Kidney (tissue), 13 donors: ENCODE measurements at regions not wholly inside any gene's neighbourhood (a gene's known extent, or its start where the extent isn't known, plus 50 kb on each side); places are given as distances from the start of the nearest gene placed in this dataset.

Experiments
- DNase-seq, 5 donors: peaks; one replicate each; pipeline ENCODE4 v3.0.0-alpha.2; 2013 to 2020
- FAIRE-seq: peaks from 2 replicates; lab custom pipeline; 2012; peaks lifted over from hg19 to GRCh38; lab: Jason Lieb, UNC
- H3K27ac ChIP-seq, 2 donors: one replicate each; pipeline ENCODE4 v1.7.0; 2013; ENCODE audit warnings: low read depth in 2 of 2, low read length in 2 of 2, inconsistent platforms in 1 of 2
- H3K27me3 ChIP-seq: one replicate; pipeline ENCODE4 v1.7.1; 2013; ENCODE audit warnings: low read length, inconsistent platforms; ENCODE audit not compliant: control insufficient read depth, insufficient read depth
- H3K36me3 ChIP-seq, 3 donors: one replicate each; pipeline versions ENCODE4 v1.7.0 to v1.7.1; 2013; ENCODE audit warnings: low read length in 3 of 3, control low read depth in 1 of 3, inconsistent platforms in 1 of 3; ENCODE audit not compliant: insufficient read depth in 3 of 3, control insufficient read depth in 2 of 3
- H3K4me1 ChIP-seq, 3 donors: one replicate each; pipeline versions ENCODE4 v1.7.0 to v1.7.1; 2013; ENCODE audit warnings: low read length in 3 of 3, inconsistent platforms in 1 of 3, low read depth in 1 of 3; ENCODE audit not compliant: control insufficient read depth in 2 of 3, insufficient read depth in 2 of 3
- H3K4me3 ChIP-seq, 3 donors: one replicate each; pipeline versions ENCODE4 v1.7.0 to v1.8.1; 2013; ENCODE audit warnings: low read length in 3 of 3, control low read depth in 1 of 3, inconsistent platforms in 1 of 3
- H3K9ac ChIP-seq, 3 donors: one replicate each; pipeline versions ENCODE4 v1.7.0 to v1.7.1; 2013; ENCODE audit warnings: low read length in 3 of 3, control low read depth in 1 of 3, inconsistent platforms in 1 of 3
- H3K9me3 ChIP-seq, 3 donors: one replicate each; pipeline versions ENCODE4 v1.7.0 to v1.7.1; 2013; ENCODE audit warnings: low read length in 3 of 3, control low read depth in 1 of 3, inconsistent platforms in 1 of 3; ENCODE audit not compliant: control insufficient read depth in 2 of 3, insufficient read depth in 1 of 3
- CTCF ChIP-seq: IDR thresholded peaks from 3 replicates; pipeline ENCODE4 v1.5.1; 2012; ENCODE audit warnings: mild to moderate bottlenecking, moderate library complexity, borderline replicate concordance; ENCODE audit not compliant: insufficient read depth; ENCODE audit errors: extremely low read depth
- intact Hi-C: fragments of 100-400 bp; cut with DNase I; formaldehyde crosslinking; loops from one replicate; pipeline ENCODE4 v1.11.1; 2022
- donor health status: control.
- donor health status: control.
- donor health status: control.
- donor health status: control.
- donor health status: control.
- donor health status: DM: yes; HTN: yes; CAD: no.
- donor health status: Normal renal cell carcinoma (clear cell type).

GRCh38 chr7:144995495-144995894, 159.6 kb upstream of the TPK1 start:
- no peak overlapping the region for H3K27ac ChIP-seq
- H3K27me3 ChIP-seq, result no peaks in the 10 kb centered on the region
- TF ChIP-seq CTCF, result no peak
- no peaks in the 10 kb centered on the region for H3K36me3 ChIP-seq
- H3K9me3 ChIP-seq, result peaks cover 2 to 16% (median 6%) of the 10 kb centered on the region in 3 donors
- no peaks in the 10 kb centered on the region for H3K4me1 ChIP-seq
- no peak for FAIRE-seq
- H3K4me3 ChIP-seq, result no peak overlapping the region
- intact Hi-C loops, result no loop called here
- no peak overlapping the region for H3K9ac ChIP-seq
- no peak for DNase-seq

- FAIRE-seq, result no peak
- no peak for TF ChIP-seq CTCF
- H3K4me1 ChIP-seq, result no peaks in the 10 kb centered on the region
- no peaks in the 10 kb centered on the region for H3K9me3 ChIP-seq
- no peaks in the 10 kb centered on the region for H3K27me3 ChIP-seq
- no peaks in the 10 kb centered on the region for H3K36me3 ChIP-seq
- no peak overlapping the region for H3K27ac ChIP-seq
- intact Hi-C loops, result no loop called here
- no peak overlapping the region for H3K4me3 ChIP-seq
- no peak for DNase-seq
- no peak overlapping the region for H3K9ac ChIP-seq
These were observed 155.2 kb upstream of the TPK1 start for GRCh38 chr7:144991041-144991440.

GRCh38 chr7:144987686-144988085, 151.8 kb upstream of the TPK1 start:
- Histone ChIP-seq H3K27me3 (no peaks in the 10 kb centered on the region), H3K9ac (no peak overlapping the region), H3K4me1 (no peaks in the 10 kb centered on the region), H3K4me3 (no peak overlapping the region), H3K36me3 (no peaks in the 10 kb centered on the region), H3K27ac (no peak overlapping the region), H3K9me3 (no peaks in the 10 kb centered on the region)
- no peak for DNase-seq
- no peak for TF ChIP-seq CTCF
- intact Hi-C loops, result no loop called here
- no peak for FAIRE-seq

- intact Hi-C loops, result no loop called here
- H3K9ac ChIP-seq, result no peak overlapping the region
- no peak overlapping the region for H3K27ac ChIP-seq
- H3K27me3 ChIP-seq, result no peaks in the 10 kb centered on the region
- H3K4me1 ChIP-seq, result no peaks in the 10 kb centered on the region
- H3K36me3 ChIP-seq, result no peaks in the 10 kb centered on the region
- H3K9me3 ChIP-seq, result no peaks in the 10 kb centered on the region
- H3K4me3 ChIP-seq, result no peak overlapping the region
- DNase-seq (no peak), FAIRE-seq (no peak)
- TF ChIP-seq CTCF, result no peak
These were observed 146.3 kb upstream of the TPK1 start for GRCh38 chr7:144982133-144982532.
